Stimulated activated CD8-positive, alpha-beta memory T cell treated with anti-CD3 and anti-CD28 coated beads, Interleukin-15, amount 100 ng/mL, for 4 hours (primary cell): ENCODE measurements at regions not wholly inside any gene's neighbourhood (a gene's known extent, or its start where the extent isn't known, plus 50 kb on each side); places are given as distances from the start of the nearest gene placed in this dataset.
"Not testable (repeated sequence)": the region's sequence is repeated elsewhere in the genome, so short reads cannot be mapped to it uniquely, and the experiment has no call there.

Source experiments
- DNase-seq, 2 donors: peaks; one replicate each; pipeline ENCODE4 v3.0.0-alpha.2; 2020; ENCODE audit warnings: low read depth in 2 of 2

DNA sequence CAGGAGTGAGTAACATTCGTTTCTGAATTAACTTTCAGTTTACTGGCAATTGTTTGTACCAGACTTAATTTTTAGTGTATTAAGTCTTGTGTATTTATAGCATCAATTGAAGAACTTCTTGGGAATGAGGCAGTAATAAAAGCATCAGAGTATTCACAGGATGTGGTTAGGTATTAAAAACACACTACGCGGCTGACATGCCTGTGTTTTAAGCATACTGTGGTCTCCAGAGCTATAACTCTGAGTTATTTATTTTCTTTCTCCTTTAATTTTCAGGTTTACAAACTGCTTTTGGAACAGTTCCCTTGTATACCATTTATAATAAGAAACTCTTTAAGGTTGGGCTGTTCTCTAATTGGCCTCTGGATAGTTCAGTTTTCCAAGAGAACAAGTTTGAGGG lies 626.1 kb upstream of the NRG3 start:
- DNase-seq = no peak

- no peak for DNase-seq
Measured at GRCh38 chr10:81251457-81252115, 623.4 kb upstream of the NRG3 start.

GRCh38 chr10:81264991-81265390 lies 610.0 kb upstream of the NRG3 start:
- DNase-seq = not testable (repeated sequence)

DNA sequence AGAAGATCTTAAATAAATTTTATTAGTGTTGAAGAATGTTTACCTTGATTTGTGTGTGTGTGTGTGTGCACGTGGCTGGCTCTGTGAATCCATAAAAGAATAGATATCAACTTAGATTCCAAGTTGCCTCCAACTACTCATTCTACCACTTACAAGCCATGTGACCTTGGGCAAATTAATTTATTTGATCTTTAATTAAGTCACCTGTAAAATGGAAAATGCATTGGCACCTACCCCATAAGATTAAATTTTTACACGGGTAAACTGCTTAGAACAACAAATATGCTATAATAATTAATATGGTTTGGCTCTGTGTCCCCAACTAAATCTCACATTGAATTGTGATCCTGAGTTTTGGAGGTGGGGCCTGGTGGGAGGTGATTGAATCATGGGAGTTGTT lies 604.9 kb upstream of the NRG3 start:
- no peak for DNase-seq

- DNase-seq = no peak
Measured at GRCh38 chr10:81280497-81281479, 594.2 kb upstream of the NRG3 start.

GRCh38 chr10:81288544-81288943 lies 586.5 kb upstream of the NRG3 start:
- no peak for DNase-seq

- DNase-seq = no peak
Measured at GRCh38 chr10:81297292-81297691, 577.7 kb upstream of the NRG3 start.

GRCh38 chr10:81303656-81304055 lies 571.3 kb upstream of the NRG3 start:
- DNase-seq = no peak

DNA sequence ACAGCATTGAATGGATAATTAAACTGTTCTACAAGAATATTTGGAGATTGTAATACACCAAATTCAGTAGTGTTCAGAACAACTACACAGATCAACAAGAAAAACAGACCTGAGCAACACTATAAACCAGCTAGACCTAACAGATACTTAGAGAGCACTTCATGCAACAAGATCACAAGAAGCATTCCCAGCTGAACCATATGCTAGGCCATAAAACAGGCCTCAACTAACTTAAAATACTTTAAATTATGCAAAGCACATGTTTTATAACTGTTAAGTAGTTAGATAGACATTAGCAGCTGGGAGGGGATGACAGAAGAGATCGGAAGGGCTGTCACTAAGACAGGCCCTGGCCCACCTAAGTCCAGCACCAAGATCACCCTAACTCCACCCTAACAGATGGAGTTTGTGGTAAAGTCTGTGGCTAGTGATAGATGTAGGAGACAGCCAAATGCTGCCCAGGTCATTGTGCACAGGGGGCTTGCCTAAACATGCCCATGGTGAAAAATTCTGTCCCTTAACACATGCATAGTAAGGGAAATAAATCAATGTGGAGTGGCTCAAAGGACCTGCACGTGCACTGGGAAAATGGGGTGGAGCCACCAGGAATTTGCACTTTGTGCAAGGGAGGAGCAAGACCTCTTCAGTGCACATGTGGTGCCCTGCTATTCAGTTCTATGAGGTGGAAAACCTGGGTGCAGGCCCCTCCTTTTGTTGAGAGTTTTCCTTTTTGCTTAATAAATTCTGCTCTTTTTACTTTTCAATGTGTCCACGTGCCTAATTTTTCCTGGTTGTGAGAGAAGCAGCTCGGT lies 567.8 kb upstream of the NRG3 start:
- DNase-seq = no peak

DNA sequence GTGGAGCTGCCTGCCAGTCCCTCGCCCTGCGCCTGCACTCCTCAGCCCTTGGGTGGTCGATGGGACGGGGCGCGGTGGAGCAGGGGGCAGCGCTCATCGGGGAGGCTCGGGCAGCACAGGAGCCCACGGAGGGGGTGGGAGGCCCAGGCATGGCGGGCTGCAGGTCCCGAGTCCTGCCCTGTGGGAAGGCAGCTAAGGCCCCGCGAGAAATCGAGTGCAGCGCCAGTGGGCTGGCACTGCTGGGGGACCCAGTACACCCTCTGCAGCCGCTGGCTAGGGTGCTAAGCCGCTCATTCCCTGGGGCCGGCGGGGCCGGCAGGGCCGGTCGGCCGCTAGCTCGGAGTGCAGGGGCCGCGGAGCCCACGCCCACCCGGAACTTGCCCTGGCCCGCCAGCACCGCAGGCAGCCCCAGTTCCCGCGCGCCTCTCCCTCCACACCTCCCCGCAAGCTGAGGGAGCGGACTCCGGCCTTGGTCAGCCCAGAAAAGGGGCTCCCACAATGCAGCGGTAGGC lies 565.9 kb upstream of the NRG3 start:
- no peak for DNase-seq

- no peak for DNase-seq
Measured at GRCh38 chr10:81314471-81314870, 560.5 kb upstream of the NRG3 start.

- no peak for DNase-seq
Measured at GRCh38 chr10:81315026-81315425, 560.0 kb upstream of the NRG3 start.

- no peak for DNase-seq
Measured at GRCh38 chr10:81348003-81348402, 527.0 kb upstream of the NRG3 start.

GRCh38 chr10:81367132-81367531 lies 507.9 kb upstream of the NRG3 start:
- no peak for DNase-seq

DNA sequence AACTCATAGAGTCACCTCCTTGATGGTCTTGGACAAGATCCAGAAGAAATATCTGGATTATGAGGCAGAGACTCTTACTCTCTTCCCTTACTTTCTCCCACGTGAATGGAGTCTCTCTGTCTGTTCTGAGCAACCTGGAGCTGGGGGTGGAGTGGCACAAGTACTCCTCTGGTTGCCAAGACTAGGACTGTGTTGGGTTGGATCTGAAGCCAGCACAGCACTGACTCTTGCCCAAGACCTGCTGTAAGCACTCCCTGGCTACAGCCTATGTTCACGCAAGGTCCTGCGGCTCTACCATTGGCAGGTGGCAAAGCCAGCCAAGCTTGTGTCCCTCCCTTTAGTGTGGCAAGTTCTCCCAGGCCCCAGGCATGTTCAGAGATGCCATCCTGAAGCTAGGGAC lies 488.2 kb upstream of the NRG3 start:
- no peak for DNase-seq

DNA sequence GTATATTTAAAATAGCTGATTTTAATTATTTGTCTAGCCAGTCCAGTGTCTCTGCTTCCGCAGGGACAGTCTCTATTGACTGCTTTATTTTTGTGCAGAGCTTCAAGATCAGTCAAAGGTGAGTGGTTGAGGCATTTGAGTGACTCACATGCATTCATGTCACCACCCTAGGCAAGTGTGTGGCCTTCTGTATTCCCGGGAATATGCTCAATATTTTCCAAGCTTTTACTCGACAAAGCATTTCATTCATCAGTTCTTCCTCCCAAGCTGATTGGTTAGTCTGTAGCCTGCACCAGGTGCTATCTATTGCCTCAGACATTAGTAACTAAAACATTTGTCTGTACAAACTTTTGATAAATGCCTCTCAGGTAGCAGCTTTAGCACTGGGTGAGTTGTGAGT lies 471.5 kb upstream of the NRG3 start:
- DNase-seq = no peak

DNA sequence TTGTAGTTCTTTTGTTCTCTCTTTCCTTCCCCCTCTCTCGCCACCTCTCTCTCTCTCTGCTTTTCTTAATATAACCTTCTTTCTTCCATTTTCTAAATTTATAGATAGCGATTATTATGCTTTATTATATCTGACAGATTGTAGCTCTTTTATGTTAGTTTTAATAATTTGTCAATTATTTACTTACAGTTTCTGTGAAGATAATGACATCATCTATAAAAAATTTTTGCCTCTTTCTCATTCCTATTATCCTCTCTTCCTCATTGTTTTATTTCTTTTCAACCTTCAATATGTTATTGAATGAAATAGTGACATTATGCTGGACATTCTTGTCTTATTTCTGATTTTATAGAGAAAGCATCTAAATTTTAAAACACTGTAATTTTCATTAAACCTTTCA lies 469.6 kb upstream of the NRG3 start:
- DNase-seq = no peak

GRCh38 chr10:81414038-81414437 lies 461.0 kb upstream of the NRG3 start:
- no peak for DNase-seq

GRCh38 chr10:81426722-81427121 lies 448.3 kb upstream of the NRG3 start:
- no peak for DNase-seq

DNA sequence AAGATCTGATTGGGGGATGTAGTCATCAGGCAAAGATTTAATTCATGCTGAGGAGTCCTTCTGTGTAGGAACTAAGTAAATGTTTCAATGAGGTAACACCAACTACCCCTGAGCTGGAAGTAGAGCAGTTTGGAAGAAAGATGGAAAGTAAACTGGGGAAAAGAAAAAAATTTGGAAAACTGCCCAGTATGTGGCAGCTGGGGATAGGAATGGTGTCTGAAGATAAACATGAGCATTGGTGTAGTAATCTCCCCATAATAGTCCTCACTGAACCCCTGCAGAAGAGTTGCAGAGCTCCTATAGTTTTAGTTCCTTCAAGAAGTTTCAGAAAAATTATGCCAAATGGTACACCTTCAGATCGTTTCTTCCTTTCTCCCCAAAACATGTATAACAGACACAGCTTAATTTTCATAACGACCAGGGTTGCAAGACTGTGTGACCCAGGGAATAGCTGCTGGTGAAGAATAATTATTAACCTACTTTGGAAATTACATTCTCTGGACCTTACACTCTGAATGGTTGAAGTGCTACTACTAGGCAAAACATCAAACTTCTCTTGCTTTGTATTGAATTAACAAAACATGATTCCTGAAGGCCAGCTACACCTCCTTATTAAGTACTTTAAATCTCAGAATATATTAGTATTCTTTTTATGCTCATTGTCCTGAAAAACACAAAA lies 446.4 kb upstream of the NRG3 start:
- no peak for DNase-seq

- no peak for DNase-seq
Measured at GRCh38 chr10:81439445-81439844, 435.5 kb upstream of the NRG3 start.
